Loucy (cell line): ENCODE measurements at regions not wholly inside any gene's neighbourhood (a gene's known extent, or its start where the extent isn't known, plus 50 kb on each side); places are given as distances from the start of the nearest gene placed in this dataset.
A peak's percentile ranks its signal among the peaks of the same experiment; 100 is the strongest.
"Not testable (repeated sequence)": the region's sequence is repeated elsewhere in the genome, so short reads cannot be mapped to it uniquely, and the experiment has no call there.

Experiments used
- H2AFZ ChIP-seq: fragments of 200-600 bp; sonication (generic); 2 replicates; pipeline ENCODE4 v1.6.0; 2016; ENCODE audit warnings: antibody characterized with exemption, mild to moderate bottlenecking, low read length, moderate library complexity
- H3F3A ChIP-seq: fragments of 200-600 bp; 2 replicates; pipeline ENCODE4 v1.6.0; 2016; ENCODE audit warnings: antibody characterized with exemption, low read depth, mild to moderate bottlenecking
- H3K27me3 ChIP-seq: fragments of 200-600 bp; sonication (generic); 2 replicates; pipeline ENCODE4 v1.6.1; 2014; ENCODE audit warnings: low read length, mild to moderate bottlenecking; ENCODE audit not compliant: insufficient read depth, poor library complexity, severe bottlenecking
- H3K36me3 ChIP-seq: fragments of 200-600 bp; sonication (generic); 2 replicates; pipeline ENCODE4 v1.6.1; 2016; ENCODE audit warnings: low read length; ENCODE audit not compliant: insufficient read depth
- H3K4me1 ChIP-seq: fragments of 200-600 bp; sonication (generic); 2 replicates; pipeline ENCODE4 v1.5.1; 2014; ENCODE audit warnings: low read length, mild to moderate bottlenecking; ENCODE audit not compliant: insufficient read depth, poor library complexity, severe bottlenecking
- H3K4me2 ChIP-seq: fragments of 200-600 bp; sonication (generic); 2 replicates; pipeline ENCODE4 v1.6.0; 2014; ENCODE audit warnings: antibody characterized with exemption, low read length, low read depth, mild to moderate bottlenecking; ENCODE audit not compliant: poor library complexity, severe bottlenecking
- H3K4me3 ChIP-seq: fragments of 200-600 bp; sonication (generic); 2 replicates; pipeline ENCODE4 v1.5.1; 2014; ENCODE audit warnings: low read length, mild to moderate bottlenecking, mixed read lengths; ENCODE audit not compliant: poor library complexity, severe bottlenecking
- H3K79me2 ChIP-seq: fragments of 200-600 bp; sonication (generic); 2 replicates; pipeline ENCODE4 v1.6.1; 2014; ENCODE audit warnings: low read length; ENCODE audit not compliant: insufficient read depth
- H3K9ac ChIP-seq: fragments of 200-600 bp; sonication (generic); 2 replicates; pipeline ENCODE4 v1.6.0; 2014; ENCODE audit warnings: mild to moderate bottlenecking, low read depth, low read length, moderate library complexity; ENCODE audit not compliant: poor library complexity, severe bottlenecking
- H3K9me2 ChIP-seq: fragments of 200-600 bp; sonication (generic); replicated peaks from 2 replicates; pipeline ENCODE4 v1.6.1; 2016; ENCODE audit warnings: low read depth, low read length, mixed read lengths
- H3K9me3 ChIP-seq: fragments of 200-600 bp; sonication (generic); 2 replicates; pipeline ENCODE4 v1.6.1; 2014; ENCODE audit warnings: mild to moderate bottlenecking, antibody characterized with exemption, low read length, low read depth; ENCODE audit not compliant: insufficient read depth
- H4K20me1 ChIP-seq: fragments of 200-600 bp; sonication (generic); 2 replicates; pipeline ENCODE4 v1.6.0; 2014; ENCODE audit warnings: antibody characterized with exemption, low read length, mild to moderate bottlenecking; ENCODE audit not compliant: insufficient read depth, poor library complexity, severe bottlenecking
- CTCF ChIP-seq: fragments of 200-600 bp; sonication (generic); conservative IDR thresholded peaks from 2 replicates; pipeline ENCODE4 v1.5.1; 2014; ENCODE audit warnings: mild to moderate bottlenecking, antibody characterized with exemption, low read length
- EZH2phosphoT487 ChIP-seq: fragments of 200-600 bp; IDR thresholded peaks from 2 replicates; pipeline ENCODE4 v1.6.1; 2018; ENCODE audit warnings: antibody characterized with exemption, mild to moderate bottlenecking, moderate library complexity, borderline replicate concordance

- Histone ChIP-seq H3K9ac (peak overlapping the region; percentile 72), H3K79me2 (no peaks in the 10 kb centered on the region), H3K9me3 (no peaks in the 10 kb centered on the region), H3K27me3 (no peaks in the 10 kb centered on the region), H4K20me1 (no peaks in the 10 kb centered on the region), H3K9me2 (no peaks in the 10 kb centered on the region), H3F3A (no peaks in the 10 kb centered on the region), H3K4me3 (peak overlapping the region; percentile 78), H2AFZ (peak overlapping the region; percentile 98), H3K4me1 (peaks cover 21% of the 10 kb centered on the region), H3K4me2 (peak overlapping the region; percentile 76), H3K36me3 (no peaks in the 10 kb centered on the region)
- TF ChIP-seq CTCF (peak; percentile 47), EZH2phosphoT487 (no peak)
Observed at GRCh38 chr14:53217316-53217994, 64.3 kb upstream of the DDHD1 start.

GRCh38 chr14:53216955-53217315, 63.8 kb upstream of the DDHD1 start:
- H3F3A ChIP-seq, H3K36me3 ChIP-seq, H4K20me1 ChIP-seq, H3K79me2 ChIP-seq, H3K27me3 ChIP-seq, H3K9me3 ChIP-seq, H3K9me2 ChIP-seq: not testable (repeated sequence)
- Histone ChIP-seq H2AFZ (peak overlapping the region; percentile 98), H3K4me2 (peak overlapping the region; percentile 48), H3K4me1 (peaks cover 21% of the 10 kb centered on the region), H3K4me3 (peak overlapping the region; percentile 78), H3K9ac (peak overlapping the region; percentile 72)

GRCh38 chr14:53216478-53216877, 63.4 kb upstream of the DDHD1 start:
- not testable (repeated sequence) for H2AFZ ChIP-seq, H3K4me2 ChIP-seq, H3K79me2 ChIP-seq, H3K9me2 ChIP-seq, H3K9me3 ChIP-seq, H3K27me3 ChIP-seq, H3K36me3 ChIP-seq, H3F3A ChIP-seq, H3K9ac ChIP-seq, H4K20me1 ChIP-seq, H3K4me3 ChIP-seq
- peaks cover 17% of the 10 kb centered on the region for H3K4me1 ChIP-seq

GRCh38 chr14:53215101-53215500, 62.0 kb upstream of the DDHD1 start:
- TF ChIP-seq EZH2phosphoT487 (no peak), CTCF (no peak)

More at GRCh38 chr14:53215101-53215500, 62.0 kb upstream of the DDHD1 start:
- H3K4me2 ChIP-seq, result no peak overlapping the region
- H3K27me3 ChIP-seq, result no peaks in the 10 kb centered on the region
- H2AFZ ChIP-seq, result no peak overlapping the region
- H3F3A ChIP-seq, result no peaks in the 10 kb centered on the region
- H3K9me2 ChIP-seq, result no peaks in the 10 kb centered on the region
- H3K9ac ChIP-seq, result no peak overlapping the region
- no peaks in the 10 kb centered on the region for H3K9me3 ChIP-seq
- H3K36me3 ChIP-seq, result no peaks in the 10 kb centered on the region
- H3K4me3 ChIP-seq, result no peak overlapping the region
- H4K20me1 ChIP-seq, result no peaks in the 10 kb centered on the region
- H3K79me2 ChIP-seq, result no peaks in the 10 kb centered on the region
- H3K4me1 ChIP-seq, result peaks cover 15% of the 10 kb centered on the region
